Neural progenitor cell (in vitro differentiated cells): ENCODE measurements at regions not wholly inside any gene's neighbourhood (a gene's known extent, or its start where the extent isn't known, plus 50 kb on each side); places are given as distances from the start of the nearest gene placed in this dataset.

Experiments used
- DNase-seq: peaks from one replicate; pipeline ENCODE4 v3.0.0-alpha.2; 2016; ENCODE audit warnings: low spot score
- H2AFZ ChIP-seq: fragments of 200-600 bp; sonication (generic); replicated peaks from 2 replicates; pipeline ENCODE4 v1.6.1; 2016; ENCODE audit warnings: antibody characterized with exemption
- H3F3A ChIP-seq: fragments of 200-600 bp; sonication (generic); 2 replicates; pipeline ENCODE4 v1.6.1; 2016; ENCODE audit warnings: antibody characterized with exemption, low read depth
- H3K27ac ChIP-seq: fragments of 200-600 bp; sonication (generic); 2 replicates; pipeline ENCODE4 v1.5.1; 2016; ENCODE audit warnings: mild to moderate bottlenecking
- H3K27me3 ChIP-seq: fragments of 200-600 bp; sonication (generic); 2 replicates; pipeline ENCODE4 v1.6.1; 2016; ENCODE audit warnings: mild to moderate bottlenecking, moderate library complexity
- H3K36me3 ChIP-seq: fragments of 200-600 bp; sonication (generic); 2 replicates; pipeline ENCODE4 v1.5.1; 2016
- H3K4me1 ChIP-seq: fragments of 200-600 bp; sonication (generic); 2 replicates; pipeline ENCODE4 v1.6.1; 2016; ENCODE audit warnings: mixed run types
- H3K4me2 ChIP-seq: fragments of 200-600 bp; sonication (generic); 2 replicates; pipeline ENCODE4 v1.6.1; 2016
- H3K4me3 ChIP-seq: fragments of 200-600 bp; sonication (generic); 2 replicates; pipeline ENCODE4 v1.5.1; 2016
- H3K79me2 ChIP-seq: fragments of 200-600 bp; sonication (generic); 2 replicates; pipeline ENCODE4 v1.6.1; 2016; ENCODE audit warnings: low read depth
- H3K9ac ChIP-seq: fragments of 200-600 bp; sonication (generic); 2 replicates; pipeline ENCODE4 v1.6.1; 2016
- H3K9me3 ChIP-seq: fragments of 200-600 bp; sonication (generic); 2 replicates; pipeline ENCODE4 v1.5.1; 2016; ENCODE audit warnings: low read depth
- H4K20me1 ChIP-seq: fragments of 200-600 bp; sonication (generic); 2 replicates; pipeline ENCODE4 v1.6.1; 2016; ENCODE audit warnings: low read depth
- H3K27ac Mint-ChIP-seq: 3 replicates; pipeline ENCODE4 v1.8.0; 2021; ENCODE audit warnings: mixed read lengths
- H3K27me3 Mint-ChIP-seq: 2 replicates; pipeline ENCODE4 v1.8.0; 2022; ENCODE audit warnings: low read depth, mild to moderate bottlenecking, inconsistent platforms, moderate library complexity, mixed read lengths; ENCODE audit not compliant: insufficient read depth
- H3K36me3 Mint-ChIP-seq: 3 replicates; pipeline ENCODE4 v1.8.0; 2021; ENCODE audit warnings: mixed read lengths
- H3K4me1 Mint-ChIP-seq: 3 replicates; pipeline ENCODE4 v1.8.0; 2021; ENCODE audit warnings: mixed read lengths
- H3K4me3 Mint-ChIP-seq: 3 replicates; pipeline ENCODE4 v1.8.0; 2021; ENCODE audit warnings: mild to moderate bottlenecking, moderate library complexity, mixed read lengths
- H3K9me3 Mint-ChIP-seq: 3 replicates; pipeline ENCODE4 v1.8.0; 2020; ENCODE audit warnings: mixed read lengths
- EZH2 ChIP-seq: fragments of 200-600 bp; sonication (generic); IDR thresholded peaks from 2 replicates; pipeline ENCODE4 v1.6.1; 2017; ENCODE audit warnings: antibody characterized with exemption, mild to moderate bottlenecking, moderate library complexity
- EZH2phosphoT487 ChIP-seq: fragments of 200-600 bp; sonication (generic); IDR thresholded peaks from 2 replicates; pipeline ENCODE4 v1.6.1; 2017; ENCODE audit warnings: antibody characterized with exemption
- TF ChIP-seq, protein P1 (sequence below): fragments of 200-600 bp; sonication (generic); IDR thresholded peaks from 2 replicates; pipeline ENCODE4 v1.5.1; 2017; ENCODE audit warnings: antibody characterized with exemption, mild to moderate bottlenecking

GRCh38 chr7:69237541-69237940 lies 360.7 kb upstream of the AUTS2 start:
- peaks cover 7% of the 10 kb centered on the region for H3K4me1 Mint-ChIP-seq
- H3K27me3 Mint-ChIP-seq = peaks cover 14% of the 10 kb centered on the region
- Histone ChIP-seq H3K4me1 (peaks cover 8% of the 10 kb centered on the region), H3K9me3 (no peaks in the 10 kb centered on the region), H4K20me1 (peaks cover 13% of the 10 kb centered on the region), H3K36me3 (no peaks in the 10 kb centered on the region), H3F3A (peaks cover 9% of the 10 kb centered on the region), H3K4me2 (no peak overlapping the region), H3K79me2 (no peaks in the 10 kb centered on the region), H3K27me3 (peaks cover 82% of the 10 kb centered on the region), H3K9ac (no peak overlapping the region), H2AFZ (no peak overlapping the region), H3K27ac (no peak overlapping the region), H3K4me3 (no peak overlapping the region)
- no peak overlapping the region for H3K4me3 Mint-ChIP-seq
- no peak for TF ChIP-seq EZH2phosphoT487
- no peak for TF ChIP-seq EZH2
- TF ChIP-seq, protein P1, sequence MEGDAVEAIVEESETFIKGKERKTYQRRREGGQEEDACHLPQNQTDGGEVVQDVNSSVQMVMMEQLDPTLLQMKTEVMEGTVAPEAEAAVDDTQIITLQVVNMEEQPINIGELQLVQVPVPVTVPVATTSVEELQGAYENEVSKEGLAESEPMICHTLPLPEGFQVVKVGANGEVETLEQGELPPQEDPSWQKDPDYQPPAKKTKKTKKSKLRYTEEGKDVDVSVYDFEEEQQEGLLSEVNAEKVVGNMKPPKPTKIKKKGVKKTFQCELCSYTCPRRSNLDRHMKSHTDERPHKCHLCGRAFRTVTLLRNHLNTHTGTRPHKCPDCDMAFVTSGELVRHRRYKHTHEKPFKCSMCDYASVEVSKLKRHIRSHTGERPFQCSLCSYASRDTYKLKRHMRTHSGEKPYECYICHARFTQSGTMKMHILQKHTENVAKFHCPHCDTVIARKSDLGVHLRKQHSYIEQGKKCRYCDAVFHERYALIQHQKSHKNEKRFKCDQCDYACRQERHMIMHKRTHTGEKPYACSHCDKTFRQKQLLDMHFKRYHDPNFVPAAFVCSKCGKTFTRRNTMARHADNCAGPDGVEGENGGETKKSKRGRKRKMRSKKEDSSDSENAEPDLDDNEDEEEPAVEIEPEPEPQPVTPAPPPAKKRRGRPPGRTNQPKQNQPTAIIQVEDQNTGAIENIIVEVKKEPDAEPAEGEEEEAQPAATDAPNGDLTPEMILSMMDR = no peak
- no peaks in the 10 kb centered on the region for H3K36me3 Mint-ChIP-seq
- H3K9me3 Mint-ChIP-seq = no peaks in the 10 kb centered on the region
- H3K27ac Mint-ChIP-seq = no peak overlapping the region
- no peak for DNase-seq

- H3K27ac Mint-ChIP-seq = no peak overlapping the region
- H3K36me3 ChIP-seq = no peaks in the 10 kb centered on the region
Measured at GRCh38 chr7:69243016-69243415, 355.3 kb upstream of the AUTS2 start.

DNA sequence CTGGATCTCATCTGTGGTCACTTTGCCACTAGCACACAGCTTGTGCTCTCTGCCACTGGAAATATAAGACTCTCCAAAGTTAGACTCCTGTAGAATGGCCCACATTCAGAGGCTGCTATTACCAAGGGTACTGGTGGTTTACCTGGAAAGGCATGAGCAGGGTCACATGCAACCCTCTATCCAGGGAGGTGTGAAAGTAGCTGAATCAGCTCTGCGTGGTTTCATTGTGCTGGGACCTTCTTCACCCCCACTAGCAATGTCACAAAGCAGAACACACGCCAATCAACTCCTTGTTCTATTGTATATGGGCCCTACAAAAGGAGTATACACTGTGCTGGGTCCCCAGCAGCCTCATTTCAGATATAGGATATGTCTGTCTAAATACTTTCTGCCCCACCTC lies 353.6 kb upstream of the AUTS2 start:
- TF ChIP-seq, protein P1 = no peak
- no peak for TF ChIP-seq EZH2phosphoT487
- no peak for TF ChIP-seq EZH2
- no peaks in the 10 kb centered on the region for H3K9me3 Mint-ChIP-seq
- Histone ChIP-seq H3K9me3 (no peaks in the 10 kb centered on the region), H3K79me2 (no peaks in the 10 kb centered on the region), H2AFZ (no peak overlapping the region), H3K9ac (no peak overlapping the region), H3K27ac (no peak overlapping the region), H3K27me3 (peaks cover 22% of the 10 kb centered on the region), H3K4me2 (no peak overlapping the region), H4K20me1 (no peaks in the 10 kb centered on the region), H3K4me3 (no peak overlapping the region), H3K4me1 (peaks cover 6% of the 10 kb centered on the region), H3K36me3 (no peaks in the 10 kb centered on the region), H3F3A (no peaks in the 10 kb centered on the region)
- H3K4me3 Mint-ChIP-seq = no peak overlapping the region
- H3K27me3 Mint-ChIP-seq = peaks cover 12% of the 10 kb centered on the region
- no peak for DNase-seq
- H3K4me1 Mint-ChIP-seq = peaks cover 22% of the 10 kb centered on the region
- H3K36me3 Mint-ChIP-seq = no peaks in the 10 kb centered on the region
- no peak overlapping the region for H3K27ac Mint-ChIP-seq

More at GRCh38 chr7:69243016-69243415, 355.3 kb upstream of the AUTS2 start:
- Histone ChIP-seq H2AFZ (no peak overlapping the region), H3K9me3 (no peaks in the 10 kb centered on the region), H3K27me3 (peaks cover 39% of the 10 kb centered on the region), H3F3A (no peaks in the 10 kb centered on the region), H3K4me1 (peaks cover 6% of the 10 kb centered on the region), H3K4me3 (no peak overlapping the region), H4K20me1 (no peaks in the 10 kb centered on the region), H3K4me2 (no peak overlapping the region), H3K79me2 (no peaks in the 10 kb centered on the region), H3K27ac (no peak overlapping the region), H3K9ac (no peak overlapping the region)
- Mint-ChIP-seq H3K27me3 (peaks cover 14% of the 10 kb centered on the region), H3K4me1 (peaks cover 15% of the 10 kb centered on the region), H3K9me3 (no peaks in the 10 kb centered on the region), H3K36me3 (no peaks in the 10 kb centered on the region), H3K4me3 (no peak overlapping the region)
- TF ChIP-seq EZH2 (no peak), EZH2phosphoT487 (no peak)
- TF ChIP-seq, protein P1 = no peak
- DNase-seq = no peak
